Gastroesophageal sphincter (tissue), 4 donors: ENCODE measurements at regions not wholly inside any gene's neighbourhood (a gene's known extent, or its start where the extent isn't known, plus 50 kb on each side); places are given as distances from the start of the nearest gene placed in this dataset.

ENCODE experiments used
- ATAC-seq: fragments of 150-250 bp; one replicate; pipeline ENCODE4 v1.9.1; 2016; ENCODE audit warnings: mild to moderate bottlenecking, moderate library complexity
- H3K27ac ChIP-seq, 4 donors: fragments of 200-600 bp; sonication (generic) in 3 of 4; 1 replicate in 3 of 4; 2 replicates in 1 of 4; pipeline ENCODE4 v1.5.1; 2016 to 2019
- H3K27me3 ChIP-seq: fragments of 200-600 bp; sonication (generic); one replicate; pipeline ENCODE4 v1.5.1; 2019
- H3K36me3 ChIP-seq, 2 donors: fragments of 200-600 bp; sonication (generic); one replicate each; pipeline ENCODE4 v1.5.1; 2019; ENCODE audit warnings: control low read depth in 1 of 2
- H3K4me1 ChIP-seq, 3 donors: fragments of 200-600 bp; sonication (generic); 1 replicate in 2 of 3; 2 replicates in 1 of 3; pipeline ENCODE4 v1.5.1; 2016 to 2019; ENCODE audit warnings: control low read depth in 2 of 3
- H3K4me3 ChIP-seq, 2 donors: fragments of 200-600 bp; sonication (generic); one replicate each; pipeline ENCODE4 v1.5.1; 2019; ENCODE audit warnings: mild to moderate bottlenecking in 1 of 2, moderate library complexity in 1 of 2
- H3K9me3 ChIP-seq, 3 donors: fragments of 200-600 bp; sonication (generic); one replicate each; pipeline ENCODE4 v1.5.1; 2017 to 2019; ENCODE audit warnings: control low read depth in 2 of 3
- CTCF ChIP-seq, 4 experiments: fragments of 200-600 bp in 2 of 4; fragments of 450-650 bp in 2 of 4; sonication (generic) in 1 of 4; IDR thresholded peaks; one replicate each; pipeline ENCODE4 v1.5.1; 2017 to 2019; ENCODE audit warnings: antibody characterized with exemption in 4 of 4, mild to moderate bottlenecking in 2 of 4, moderate library complexity in 2 of 4
- EP300 ChIP-seq: sonication (generic); formaldehyde crosslinking; IDR thresholded peaks from one replicate; pipeline ENCODE4 v1.6.1; 2017; ENCODE audit warnings: antibody characterized with exemption, mild to moderate bottlenecking
- POLR2A ChIP-seq, 2 donors: fragments of 450-650 bp; IDR thresholded peaks; one replicate each; pipeline ENCODE4 v1.6.1; 2017; ENCODE audit warnings: antibody characterized with exemption in 2 of 2, mild to moderate bottlenecking in 2 of 2, moderate library complexity in 1 of 2
- POLR2AphosphoS5 ChIP-seq: sonication (generic); formaldehyde crosslinking; IDR thresholded peaks from one replicate; pipeline ENCODE4 v1.6.1; 2017; ENCODE audit warnings: antibody characterized with exemption
- WGBS, 2 donors: methylation state at CpG; one replicate each; pipeline ENCODE4 v1.1.5; 2018; ENCODE audit warnings: low coverage in 1 of 2; 5-methylcytosine and 5-hydroxymethylcytosine counted together

- no peak for ATAC-seq
- Histone ChIP-seq H3K4me1 (no peaks in the 10 kb centered on the region), H3K27me3 (no peaks in the 10 kb centered on the region), H3K27ac (no peak overlapping the region), H3K4me3 (no peak overlapping the region), H3K36me3 (no peaks in the 10 kb centered on the region), H3K9me3 (no peaks in the 10 kb centered on the region)
- TF ChIP-seq CTCF (IDR thresholded peaks at IDR 0.05) (no peak), EP300 (no peak), POLR2A (IDR thresholded peaks at IDR 0.05) (no peak), POLR2AphosphoS5 (no peak)
- WGBS, 2 donors = 87 to 100% methylated on average over 3 of the region's 3 CpGs
These were observed 132.0 kb upstream of the NFIB start for GRCh38 chr9:14445946-14446345.

- 83 to 89% methylated on average over 3 of the region's 6 CpGs for WGBS, 2 donors
- TF ChIP-seq POLR2AphosphoS5 (no peak), POLR2A (IDR thresholded peaks at IDR 0.05) (no peak), CTCF (IDR thresholded peaks at IDR 0.05) (no peak), EP300 (no peak)
- no peaks in the 10 kb centered on the region for H3K9me3 ChIP-seq
These were observed 129.0 kb upstream of the NFIB start for GRCh38 chr9:14442956-14443355.

GRCh38 chr9:14441976-14442651, 128.2 kb upstream of the NFIB start:
- Histone ChIP-seq H3K27ac (no peak overlapping the region), H3K4me3 (no peak overlapping the region), H3K27me3 (no peaks in the 10 kb centered on the region), H3K36me3 (no peaks in the 10 kb centered on the region), H3K4me1 (no peaks in the 10 kb centered on the region), H3K9me3 (no peaks in the 10 kb centered on the region)
- no peak for ATAC-seq
- TF ChIP-seq EP300 = no peak
- WGBS, 2 donors = 98 to 100% methylated on average over 2 to 8 of the region's 10 CpGs

More at GRCh38 chr9:14442956-14443355, 129.0 kb upstream of the NFIB start:
- Histone ChIP-seq H3K27me3 (no peaks in the 10 kb centered on the region), H3K36me3 (no peaks in the 10 kb centered on the region), H3K27ac (no peak overlapping the region), H3K4me1 (no peaks in the 10 kb centered on the region), H3K4me3 (no peak overlapping the region)
- ATAC-seq = no peak

GRCh38 chr9:14441115-14441514, 127.2 kb upstream of the NFIB start:
- Histone ChIP-seq H3K4me1 (no peaks in the 10 kb centered on the region), H3K27ac (no peak overlapping the region), H3K27me3 (no peaks in the 10 kb centered on the region), H3K4me3 (no peak overlapping the region), H3K36me3 (no peaks in the 10 kb centered on the region), H3K9me3 (no peaks in the 10 kb centered on the region)
- ATAC-seq = no peak
- WGBS, 2 donors = 44 to 65% methylated on average over 7 to 8 of the region's 8 CpGs
- TF ChIP-seq EP300 (no peak), CTCF (IDR thresholded peaks at IDR 0.05) (no peak), POLR2AphosphoS5 (no peak), POLR2A (IDR thresholded peaks at IDR 0.05) (no peak)

GRCh38 chr9:14440062-14440461, 126.1 kb upstream of the NFIB start:
- TF ChIP-seq CTCF (IDR thresholded peaks at IDR 0.05) (no peak), POLR2AphosphoS5 (no peak), EP300 (no peak), POLR2A (IDR thresholded peaks at IDR 0.05) (no peak)
- Histone ChIP-seq H3K27me3 (no peaks in the 10 kb centered on the region), H3K9me3 (no peaks in the 10 kb centered on the region), H3K27ac (no peak overlapping the region), H3K36me3 (no peaks in the 10 kb centered on the region), H3K4me1 (no peaks in the 10 kb centered on the region), H3K4me3 (no peak overlapping the region)
- WGBS, 2 donors = 88 to 96% methylated on average over 3 of the region's 4 CpGs
- ATAC-seq = no peak
